ENCODE measurements at regions not wholly inside any gene's neighbourhood (a gene's known extent, or its start where the extent isn't known, plus 50 kb on each side); places are given as distances from the start of the nearest gene placed in this dataset.

- DNase-seq = no peak
These were observed 178.7 kb upstream of the RBPJ start for GRCh38 chr4:26141911-26142638.

- DNase-seq = no peak
These were observed 176.2 kb upstream of the RBPJ start for GRCh38 chr4:26144526-26145155.

DNA sequence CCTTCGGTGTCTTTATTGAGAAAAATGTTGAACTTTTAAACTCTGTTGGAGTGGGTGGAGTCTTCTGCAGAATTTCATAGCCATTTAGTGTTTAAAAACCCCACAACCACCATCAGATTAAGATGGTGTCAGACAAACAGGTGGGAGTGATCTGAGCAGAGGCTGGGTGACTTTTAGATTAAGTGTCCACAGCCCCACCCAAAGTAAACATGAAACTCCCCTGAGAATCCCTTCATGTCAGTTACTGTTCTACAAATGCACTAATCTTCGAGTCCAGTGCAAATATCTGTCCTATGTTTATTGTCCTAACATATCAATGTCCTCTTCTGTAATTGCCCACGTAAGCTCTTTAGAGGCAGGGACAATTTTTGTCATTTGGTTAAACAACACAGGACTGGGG lies 175.6 kb upstream of the RBPJ start:
- no peak for DNase-seq

- no peak for DNase-seq
These were observed 171.9 kb upstream of the RBPJ start for GRCh38 chr4:26148927-26149326.

DNA sequence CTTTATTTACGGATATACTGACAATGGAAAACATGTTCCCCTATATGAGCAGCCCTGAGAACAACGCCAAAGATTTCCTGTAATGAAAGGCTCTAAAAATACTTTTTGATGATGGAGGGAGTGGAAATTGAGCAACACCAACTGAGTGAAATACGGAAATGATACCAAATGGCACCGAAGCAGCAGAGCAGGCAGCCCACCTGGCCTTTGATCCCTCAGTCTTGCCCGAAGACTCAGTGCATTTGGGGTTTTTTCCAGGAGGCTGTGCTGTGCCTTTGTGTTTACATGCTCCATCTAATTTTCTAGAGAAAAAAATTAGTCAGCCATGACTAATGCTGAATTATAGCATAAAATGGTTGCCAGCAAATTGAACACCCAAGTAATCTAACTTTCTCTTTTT lies 169.9 kb upstream of the RBPJ start:
- DNase-seq = peak in 1 of 2 donors; percentile 21

- no peak for DNase-seq
These were observed 169.2 kb upstream of the RBPJ start for GRCh38 chr4:26151615-26152014.

GRCh38 chr4:26152056-26152455 lies 168.8 kb upstream of the RBPJ start:
- no peak for DNase-seq

DNA sequence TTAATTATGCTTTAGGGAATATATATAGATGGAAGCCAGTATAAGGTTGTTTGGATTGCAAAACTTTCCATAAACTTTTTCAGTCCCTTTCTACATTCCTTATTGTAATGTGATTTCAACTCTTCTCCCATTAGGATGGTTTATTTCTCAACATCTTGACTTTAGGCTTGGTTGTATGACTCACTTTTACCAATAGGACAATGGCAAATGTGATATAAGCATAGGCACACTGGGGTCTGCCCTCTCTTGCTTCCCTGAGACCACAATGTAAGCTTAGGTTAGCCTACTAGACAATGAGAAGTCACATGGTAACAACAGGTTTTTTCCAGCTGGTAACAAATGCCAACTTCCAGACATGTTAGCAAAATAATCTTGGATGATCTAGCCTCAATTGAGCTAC lies 163.3 kb upstream of the RBPJ start:
- DNase-seq = no peak

DNA sequence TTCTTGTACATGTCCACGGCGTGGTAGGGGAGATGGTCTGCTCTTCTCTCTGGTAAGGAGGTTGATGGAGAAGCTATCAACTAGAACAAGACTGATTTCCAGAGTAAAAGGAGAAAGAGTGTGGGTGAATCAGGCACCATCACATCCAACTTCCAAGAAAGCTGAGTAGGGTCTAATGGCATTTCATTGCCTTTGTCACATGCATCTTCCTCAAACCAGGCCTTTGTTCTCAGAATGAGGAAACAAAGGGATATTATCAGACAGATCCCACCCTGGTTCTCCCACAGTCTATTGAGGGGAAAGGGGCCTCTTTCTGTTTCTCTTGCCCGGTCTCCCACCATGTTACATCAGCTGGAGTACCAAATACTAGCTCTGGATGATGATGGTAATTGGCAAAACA lies 160.2 kb upstream of the RBPJ start:
- DNase-seq = no peak

GRCh38 chr4:26161030-26161824 lies 159.6 kb upstream of the RBPJ start:
- no peak for DNase-seq

DNA sequence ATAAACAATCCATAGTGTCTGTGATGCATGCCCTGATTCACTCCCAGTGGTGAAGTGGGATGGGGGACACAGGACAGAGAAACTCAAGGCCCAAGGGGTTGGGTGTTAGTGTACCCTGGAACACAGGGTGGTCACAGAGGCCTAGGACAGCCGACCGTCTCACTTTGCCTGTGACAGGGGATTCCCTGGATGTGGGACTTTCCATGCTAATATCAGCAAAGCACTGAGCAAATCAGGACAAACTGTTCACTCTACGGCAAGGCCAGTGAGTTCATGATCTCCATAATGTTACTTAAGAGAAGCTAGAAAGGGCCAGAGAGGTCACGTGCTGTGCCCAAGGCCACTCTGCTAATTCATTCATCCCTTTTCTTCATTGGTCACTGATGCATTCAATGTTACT lies 158.7 kb upstream of the RBPJ start:
- DNase-seq = no peak

- DNase-seq = no peak
These were observed 157.1 kb upstream of the RBPJ start for GRCh38 chr4:26163425-26164362.

DNA sequence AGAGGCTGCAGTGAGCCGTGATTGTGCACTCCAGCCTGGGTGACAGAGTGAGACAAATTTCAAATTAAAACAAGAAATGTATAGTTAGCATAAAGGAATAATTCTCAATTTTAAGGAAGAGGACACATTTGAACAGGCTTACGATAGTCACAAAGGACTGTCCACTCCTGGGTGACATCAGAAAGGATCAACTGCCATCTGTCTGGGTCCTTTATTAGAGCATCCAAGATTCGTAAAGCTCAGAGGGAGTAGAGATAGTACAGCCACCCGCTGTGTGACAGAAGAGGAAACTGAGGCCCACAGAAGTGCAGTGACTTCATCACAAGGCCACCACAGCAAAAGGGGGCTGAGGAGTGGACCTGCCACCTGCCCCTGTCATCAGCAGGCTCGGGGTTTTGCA lies 149.3 kb upstream of the RBPJ start:
- no peak for DNase-seq

DNA sequence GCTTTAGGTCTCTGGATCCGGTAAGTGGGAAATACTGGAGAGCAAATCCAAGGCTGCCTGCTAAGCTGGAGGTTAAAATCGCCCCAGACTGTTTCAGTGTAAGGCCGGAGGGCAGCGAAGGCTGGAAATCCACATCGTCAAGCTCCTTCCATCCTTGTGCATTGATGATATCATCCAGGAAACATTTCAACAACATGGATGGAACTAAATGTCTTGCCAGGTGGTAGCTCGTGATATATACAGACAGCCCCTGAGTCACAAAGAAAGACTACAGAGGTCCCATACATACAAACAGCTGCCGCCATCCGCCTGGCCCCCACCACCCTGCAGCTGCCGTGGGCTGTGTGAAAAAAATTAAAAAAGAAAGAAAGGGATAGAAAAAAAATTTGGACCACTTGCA lies 148.9 kb upstream of the RBPJ start:
- no peak for DNase-seq

DNA sequence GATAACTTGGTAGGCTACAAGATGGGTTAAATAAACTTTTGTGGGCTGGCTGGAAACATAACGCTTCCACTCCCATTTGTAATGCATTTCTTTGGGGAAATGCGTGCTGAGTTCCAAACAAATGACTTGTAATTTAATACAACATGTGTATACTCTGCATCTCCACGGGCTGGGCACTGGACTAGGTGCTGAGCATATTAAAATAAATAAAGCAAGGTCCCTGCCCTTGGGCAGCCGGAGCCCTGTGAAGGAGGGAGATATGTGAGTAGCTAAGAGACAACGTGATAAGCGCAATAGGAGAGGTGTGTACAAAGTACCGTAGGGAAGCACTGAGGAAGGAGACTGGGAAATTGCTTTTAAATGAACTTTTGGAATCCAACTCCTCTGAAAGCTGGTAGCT lies 147.2 kb upstream of the RBPJ start:
- DNase-seq = no peak

DNA sequence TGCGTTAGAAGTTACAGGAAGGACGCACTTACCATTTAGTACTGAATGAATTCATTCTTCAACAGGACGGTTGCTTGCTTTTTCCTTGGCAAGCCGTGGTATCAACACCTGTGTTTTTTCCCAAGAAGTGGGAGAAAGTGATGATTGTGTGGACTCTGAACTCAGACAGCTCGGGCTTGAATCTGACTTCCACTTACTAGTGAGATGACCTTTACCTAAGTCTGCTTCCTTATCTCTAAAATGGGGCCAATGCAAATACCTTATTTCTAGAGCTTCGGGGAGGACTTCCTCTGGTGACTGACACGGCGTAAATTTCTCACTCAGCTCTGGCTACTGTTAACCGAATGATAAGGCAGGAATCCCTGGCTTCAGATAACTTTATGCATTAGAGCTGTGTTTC lies 146.8 kb upstream of the RBPJ start:
- no peak for DNase-seq

DNA sequence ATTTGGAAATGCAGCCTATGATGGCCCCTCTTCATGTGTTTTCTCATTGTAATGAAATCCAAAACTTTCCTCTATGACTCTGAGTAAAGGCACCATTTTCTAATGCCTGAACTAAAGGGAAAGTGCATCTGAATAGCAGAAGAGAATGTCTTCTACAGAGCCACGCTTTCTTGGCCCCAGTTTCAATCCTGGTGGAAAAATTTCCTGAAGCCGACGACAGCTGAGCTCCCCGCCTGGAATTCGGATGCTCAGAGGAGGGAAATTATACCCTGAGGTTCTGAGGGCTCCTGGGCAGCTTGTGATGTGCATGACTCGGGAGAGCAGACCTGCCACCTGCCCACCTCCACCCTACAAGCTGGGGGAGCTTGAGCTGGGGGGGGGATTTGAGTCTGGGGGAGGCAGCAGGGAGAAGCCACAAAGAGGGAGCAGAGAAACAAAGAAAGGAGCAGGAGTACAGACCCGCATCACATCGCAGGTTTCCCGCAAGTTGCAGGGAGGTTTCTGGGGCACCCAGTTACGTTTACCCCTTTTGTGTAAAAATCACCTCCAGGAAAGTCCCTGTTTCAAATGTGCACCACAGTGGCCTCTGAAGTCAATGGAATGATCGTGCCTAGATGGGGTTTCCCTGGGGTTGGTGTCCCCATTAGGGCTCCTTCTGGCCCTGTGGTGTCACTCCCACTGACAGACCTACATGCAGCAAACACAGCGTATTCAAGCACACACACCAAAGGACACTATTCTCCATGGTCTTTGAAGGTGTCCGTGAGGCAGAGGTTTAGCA lies 145.6 kb upstream of the RBPJ start:
- DNase-seq = peak; percentile 7 to 39

DNA sequence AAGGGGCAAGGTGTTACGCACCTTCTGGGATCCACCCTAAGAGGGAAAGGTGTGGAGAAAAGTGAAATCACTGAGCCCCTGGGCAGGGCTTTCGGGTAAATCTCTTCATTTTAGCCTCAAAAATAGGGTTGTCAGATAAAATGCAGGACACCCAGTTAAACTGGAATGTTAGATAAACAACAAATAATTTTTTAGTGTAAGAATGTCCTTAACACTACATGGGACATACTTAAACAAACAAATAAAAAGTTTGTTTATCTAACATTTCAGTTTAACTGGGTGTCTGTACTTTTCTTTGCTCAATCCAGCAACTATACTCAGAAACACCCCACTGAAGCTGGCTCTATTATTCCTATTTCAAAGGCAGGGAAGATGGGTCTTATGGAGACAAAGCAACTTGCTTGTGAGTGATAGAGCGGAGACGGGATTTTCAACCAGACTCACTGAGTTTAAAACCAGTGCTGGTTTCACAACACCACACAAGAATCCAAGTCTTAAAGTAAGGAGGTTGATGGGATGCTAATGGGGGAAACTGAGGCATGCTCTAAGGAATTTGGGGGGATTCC lies 144.8 kb upstream of the RBPJ start:
- no peak for DNase-seq

- no peak for DNase-seq
These were observed 144.1 kb upstream of the RBPJ start for GRCh38 chr4:26176598-26177149.

DNA sequence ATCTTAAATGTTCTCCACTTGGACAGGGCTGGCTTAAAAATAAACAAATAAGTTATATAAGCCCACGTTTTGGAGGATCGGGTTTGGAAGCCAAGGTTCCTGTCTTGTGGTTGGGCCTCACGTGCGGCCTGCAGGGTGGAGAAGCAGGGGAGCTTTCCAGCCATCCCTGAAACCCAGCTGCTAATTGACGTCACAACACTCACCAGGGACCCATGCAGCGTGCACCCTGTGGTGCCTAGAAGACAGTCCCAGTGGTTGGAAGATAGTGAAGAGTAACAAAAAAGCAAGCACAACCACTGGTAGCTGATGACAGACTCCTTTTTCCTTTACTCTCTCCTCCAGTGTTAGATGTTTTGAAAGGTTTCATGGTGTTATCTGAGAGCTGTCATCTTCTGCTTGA lies 142.0 kb upstream of the RBPJ start:
- DNase-seq = no peak

GRCh38 chr4:26179316-26179760 lies 141.5 kb upstream of the RBPJ start:
- no peak for DNase-seq
